ENCODE measurements at regions not wholly inside any gene's neighbourhood (a gene's known extent, or its start where the extent isn't known, plus 50 kb on each side); places are given as distances from the start of the nearest gene placed in this dataset.
"Not testable (repeated sequence)": the region's sequence is repeated elsewhere in the genome, so short reads cannot be mapped to it uniquely, and the experiment has no call there.

- 81 to 82% methylated on average over 7 of the region's 7 CpGs for WGBS, 2 donors
- ATAC-seq: no peak
- intact Hi-C loops (cut with DNase I): loop anchor here in 1 of 10 donors (10.0 kb wide), 1 partner anchor 786 kb away; no protein-coding TSS in a partner anchor
- Histone ChIP-seq H3K27me3 (peaks cover 0 to 40% (median 7%) of the 10 kb centered on the region in 7 donors), H3K4me3 (no peak overlapping the region), H3K4me1 (no peaks in the 10 kb centered on the region), H3K36me3 (no peaks in the 10 kb centered on the region), H3K9me3 (no peaks in the 10 kb centered on the region), H3K27ac (no peak overlapping the region)
- DNase-seq: no peak
- TF ChIP-seq CTCF (IDR thresholded peaks at IDR 0.05): no peak
Measured at GRCh38 chr9:135360617-135361016, 119.0 kb upstream of the PPP1R26 start.

- DNase-seq, H3K4me1 ChIP-seq, H3K4me3 ChIP-seq, H3K9me3 ChIP-seq, H3K36me3 ChIP-seq, ATAC-seq, H3K27ac ChIP-seq: not testable (repeated sequence)
- peaks cover 0 to 36% (median 4%) of the 10 kb centered on the region in 7 donors for H3K27me3 ChIP-seq
- intact Hi-C loops (cut with DNase I): loop anchor here in 1 of 10 donors (10.0 kb wide), 1 partner anchor 787 kb away; no protein-coding TSS in a partner anchor
Measured at GRCh38 chr9:135361668-135362067, 117.9 kb upstream of the PPP1R26 start.

- WGBS, 2 donors: 74 to 78% methylated on average over 7 of the region's 7 CpGs
- H3K27ac ChIP-seq: no peak overlapping the region
- no peak for TF ChIP-seq CTCF (IDR thresholded peaks at IDR 0.05)
- ATAC-seq (no peak), DNase-seq (no peak)
- no peaks in the 10 kb centered on the region for H3K4me1 ChIP-seq
- H3K36me3 ChIP-seq: no peaks in the 10 kb centered on the region
- H3K4me3 ChIP-seq: no peak overlapping the region
- H3K9me3 ChIP-seq: no peaks in the 10 kb centered on the region
- intact Hi-C loops (cut with DNase I): loop anchor here in 1 of 10 donors (10.0 kb wide), 1 partner anchor 789 kb away; no protein-coding TSS in a partner anchor
- H3K27me3 ChIP-seq: peaks cover 0 to 31% (median 11%) of the 10 kb centered on the region in 7 donors
Measured at GRCh38 chr9:135363596-135363995, 116.0 kb upstream of the PPP1R26 start.

- intact Hi-C loops (cut with DNase I): loop anchor here in 1 of 10 donors (10.0 kb wide), 1 partner anchor 790 kb away; no protein-coding TSS in a partner anchor
- WGBS, 2 donors: 60 to 64% methylated on average over 10 of the region's 10 CpGs
- Histone ChIP-seq H3K27ac (no peak overlapping the region), H3K27me3 (peaks cover 0 to 30% (median 9%) of the 10 kb centered on the region in 7 donors), H3K9me3 (no peaks in the 10 kb centered on the region), H3K36me3 (no peaks in the 10 kb centered on the region), H3K4me1 (no peaks in the 10 kb centered on the region), H3K4me3 (no peak overlapping the region)
- no peak for TF ChIP-seq CTCF (IDR thresholded peaks at IDR 0.05)
- ATAC-seq (no peak), DNase-seq (no peak)
Measured at GRCh38 chr9:135365013-135365768, 114.4 kb upstream of the PPP1R26 start.

GRCh38 chr9:135366104-135366503 lies 113.5 kb upstream of the PPP1R26 start:
- TF ChIP-seq CTCF (IDR thresholded peaks at IDR 0.05): no peak
- no peak overlapping the region for H3K27ac ChIP-seq
- H3K9me3 ChIP-seq: no peaks in the 10 kb centered on the region
- no peak overlapping the region for H3K4me3 ChIP-seq
- H3K27me3 ChIP-seq: peaks cover 0 to 31% (median 11%) of the 10 kb centered on the region in 7 donors
- ATAC-seq (no peak), DNase-seq (no peak)
- H3K36me3 ChIP-seq: no peaks in the 10 kb centered on the region
- 65 to 70% methylated on average over 3 of the region's 3 CpGs for WGBS, 2 donors
- no peaks in the 10 kb centered on the region for H3K4me1 ChIP-seq
- intact Hi-C loops (cut with DNase I): loop anchor here in 1 of 10 donors (10.0 kb wide), 1 partner anchor 791 kb away; no protein-coding TSS in a partner anchor

Data from heart right ventricle (tissue), 16 donors.